ENCODE measurements at regions not wholly inside any gene's neighbourhood (a gene's known extent, or its start where the extent isn't known, plus 50 kb on each side); places are given as distances from the start of the nearest gene placed in this dataset.

DNA sequence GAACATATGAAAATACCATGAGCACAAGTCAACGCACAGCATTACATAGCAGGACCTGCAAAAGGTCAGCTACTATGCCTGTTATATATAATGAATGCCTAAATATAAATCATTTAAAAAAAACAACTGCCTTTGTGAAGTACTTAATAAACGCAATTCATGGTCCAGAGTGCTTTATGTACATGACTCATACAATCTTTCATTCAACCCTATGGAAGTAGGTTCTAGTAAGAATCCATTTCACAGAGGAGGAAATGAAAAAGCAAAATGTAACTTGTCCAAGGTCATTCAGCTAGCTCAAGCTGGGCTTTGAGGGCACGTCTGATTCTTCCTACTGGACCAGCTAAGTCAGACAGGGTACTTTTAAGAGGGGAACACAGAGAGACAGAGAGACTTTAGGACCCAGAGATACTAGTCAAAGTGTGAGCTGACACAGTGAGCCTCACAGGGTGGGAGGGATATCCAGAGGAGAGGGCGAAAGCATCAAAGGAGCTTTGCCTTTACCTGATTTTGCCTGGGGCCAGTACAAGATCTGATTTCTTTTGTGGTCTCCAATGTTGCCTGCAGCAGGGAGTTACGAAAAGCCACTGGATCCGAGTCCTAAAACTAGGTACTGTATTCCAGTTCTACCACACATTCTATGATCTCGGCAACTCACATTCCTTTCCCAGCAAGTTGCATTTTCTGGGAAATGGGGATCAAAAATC lies 83.4 kb upstream of the ZFHX3 start:
- TF ChIP-seq, protein P1, sequence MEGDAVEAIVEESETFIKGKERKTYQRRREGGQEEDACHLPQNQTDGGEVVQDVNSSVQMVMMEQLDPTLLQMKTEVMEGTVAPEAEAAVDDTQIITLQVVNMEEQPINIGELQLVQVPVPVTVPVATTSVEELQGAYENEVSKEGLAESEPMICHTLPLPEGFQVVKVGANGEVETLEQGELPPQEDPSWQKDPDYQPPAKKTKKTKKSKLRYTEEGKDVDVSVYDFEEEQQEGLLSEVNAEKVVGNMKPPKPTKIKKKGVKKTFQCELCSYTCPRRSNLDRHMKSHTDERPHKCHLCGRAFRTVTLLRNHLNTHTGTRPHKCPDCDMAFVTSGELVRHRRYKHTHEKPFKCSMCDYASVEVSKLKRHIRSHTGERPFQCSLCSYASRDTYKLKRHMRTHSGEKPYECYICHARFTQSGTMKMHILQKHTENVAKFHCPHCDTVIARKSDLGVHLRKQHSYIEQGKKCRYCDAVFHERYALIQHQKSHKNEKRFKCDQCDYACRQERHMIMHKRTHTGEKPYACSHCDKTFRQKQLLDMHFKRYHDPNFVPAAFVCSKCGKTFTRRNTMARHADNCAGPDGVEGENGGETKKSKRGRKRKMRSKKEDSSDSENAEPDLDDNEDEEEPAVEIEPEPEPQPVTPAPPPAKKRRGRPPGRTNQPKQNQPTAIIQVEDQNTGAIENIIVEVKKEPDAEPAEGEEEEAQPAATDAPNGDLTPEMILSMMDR (IDR thresholded peaks at IDR 0.05), result no peak
- no peak for TF ChIP-seq POLR2AphosphoS5 (IDR thresholded peaks at IDR 0.05)
- TF ChIP-seq POLR2A (IDR thresholded peaks at IDR 0.05; ENCODE audit: low read depth), result no peak
- no peak for TF ChIP-seq EP300 (IDR thresholded peaks at IDR 0.05)
